Mesendoderm (in vitro differentiated cells): ENCODE measurements at regions not wholly inside any gene's neighbourhood (a gene's known extent, or its start where the extent isn't known, plus 50 kb on each side); places are given as distances from the start of the nearest gene placed in this dataset.

ENCODE experiments used
- DNase-seq: peaks from one replicate; pipeline ENCODE4 v3.0.0; 2013
- H2AK5ac ChIP-seq: 2 replicates; pipeline ENCODE4 v1.6.1; 2013; ENCODE audit warnings: low read length, inconsistent platforms
- H2BK120ac ChIP-seq: 2 replicates; pipeline ENCODE4 v1.6.1; 2013; ENCODE audit warnings: low read depth, mild to moderate bottlenecking, low read length, moderate library complexity, mixed read lengths
- H2BK15ac ChIP-seq: replicated peaks from 2 replicates; pipeline ENCODE4 v1.6.1; 2013; ENCODE audit warnings: low read depth, mild to moderate bottlenecking, moderate library complexity
- H2BK5ac ChIP-seq: 2 replicates; pipeline ENCODE4 v1.6.1; 2013; ENCODE audit warnings: low read length, inconsistent platforms
- H3K18ac ChIP-seq: 2 replicates; pipeline ENCODE4 v1.6.1; 2013; ENCODE audit warnings: mild to moderate bottlenecking, low read length, mixed read lengths
- H3K23ac ChIP-seq: one replicate; pipeline ENCODE4 v1.6.1; 2013; ENCODE audit warnings: low read length
- H3K27ac ChIP-seq: 2 replicates; pipeline ENCODE4 v1.5.1; 2013; ENCODE audit warnings: low read depth, mild to moderate bottlenecking, inconsistent platforms, low read length, moderate library complexity
- H3K27me3 ChIP-seq: 2 replicates; pipeline ENCODE4 v1.6.1; 2013; ENCODE audit warnings: low read length, control low read depth, mild to moderate bottlenecking, inconsistent platforms; ENCODE audit not compliant: insufficient read depth, poor library complexity
- H3K36me3 ChIP-seq: 2 replicates; pipeline ENCODE4 v1.6.1; 2013; ENCODE audit warnings: low read length, inconsistent platforms; ENCODE audit not compliant: control insufficient read depth, insufficient read depth
- H3K4ac ChIP-seq: one replicate; pipeline ENCODE4 v1.6.1; 2013; ENCODE audit warnings: low read depth, mild to moderate bottlenecking, low read length, moderate library complexity
- H3K4me1 ChIP-seq: 2 replicates; pipeline ENCODE4 v1.6.1; 2013; ENCODE audit warnings: low read depth, low read length, inconsistent platforms; ENCODE audit not compliant: control insufficient read depth
- H3K4me2 ChIP-seq: 2 replicates; pipeline ENCODE4 v1.6.1; 2013; ENCODE audit warnings: low read length
- H3K4me3 ChIP-seq: 2 replicates; pipeline ENCODE4 v1.5.1; 2013; ENCODE audit warnings: mild to moderate bottlenecking, low read length
- H3K56ac ChIP-seq: one replicate; pipeline ENCODE4 v1.6.1; 2013; ENCODE audit warnings: low read length
- H3K79me1 ChIP-seq: 2 replicates; pipeline ENCODE4 v1.6.1; 2013; ENCODE audit warnings: low read length, inconsistent platforms
- H3K79me2 ChIP-seq: 2 replicates; pipeline ENCODE4 v1.6.1; 2013; ENCODE audit warnings: mild to moderate bottlenecking, low read length; ENCODE audit not compliant: control insufficient read depth, insufficient read depth
- H3K9ac ChIP-seq: 2 replicates; pipeline ENCODE4 v1.6.1; 2013; ENCODE audit warnings: low read length, inconsistent platforms
- H4K5ac ChIP-seq: one replicate; pipeline ENCODE4 v1.6.1; 2013; ENCODE audit warnings: low read length
- H4K8ac ChIP-seq: one replicate; pipeline ENCODE4 v1.6.1; 2013; ENCODE audit warnings: low read depth, mild to moderate bottlenecking, control low read depth, low read length, moderate library complexity
- WGBS: extraction: QIAGEN DNeasy Blood & Tissue Kit; methylation state at CpG from one replicate; pipeline ENCODE4 v1.1.7; 2013; ENCODE audit warnings: low lambda C conversion rate, missing lambda C conversion rate; ENCODE audit not compliant: insufficient coverage; ENCODE audit errors: extremely low coverage; 5-methylcytosine and 5-hydroxymethylcytosine counted together

GRCh38 chr3:94206291-94206690 is 143.4 kb downstream of the NSUN3 start:
- Histone ChIP-seq H3K4me3 (no peak overlapping the region), H4K8ac (no peak overlapping the region), H3K23ac (no peak overlapping the region)

DNA sequence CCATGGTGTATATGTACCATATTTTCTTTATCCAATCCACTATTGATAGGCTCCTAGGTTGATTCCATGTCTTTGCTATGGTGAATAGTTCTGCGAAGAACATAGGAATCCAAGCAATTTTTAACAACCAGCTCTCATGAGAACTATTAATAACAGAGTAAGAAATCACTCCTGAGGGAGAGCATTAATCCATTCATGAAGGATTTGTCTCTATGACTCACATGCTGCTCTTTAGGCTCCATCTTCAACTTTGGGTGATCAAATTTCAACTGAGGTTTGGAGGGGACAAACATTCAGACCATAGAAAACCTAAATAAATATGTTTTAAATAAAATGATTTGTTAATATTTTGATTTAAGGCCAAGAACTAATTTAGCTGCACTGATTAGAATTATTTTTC is 147.4 kb downstream of the NSUN3 start:
- Histone ChIP-seq H2BK15ac (no peak overlapping the region), H3K27me3 (no peaks in the 10 kb centered on the region), H3K18ac (no peak overlapping the region), H3K79me1 (no peaks in the 10 kb centered on the region), H3K23ac (no peak overlapping the region), H3K4me3 (no peak overlapping the region), H3K56ac (no peak overlapping the region), H3K4me2 (no peak overlapping the region), H3K79me2 (no peaks in the 10 kb centered on the region), H2BK5ac (no peak overlapping the region), H2BK120ac (no peak overlapping the region), H4K8ac (no peak overlapping the region), H3K4me1 (no peaks in the 10 kb centered on the region), H2AK5ac (no peak overlapping the region), H3K36me3 (no peaks in the 10 kb centered on the region), H3K9ac (no peak overlapping the region), H3K27ac (no peak overlapping the region), H4K5ac (no peak overlapping the region), H3K4ac (no peak overlapping the region)
- WGBS: no CpG with 5 or more reads among the region's 1 CpG
- no peak for DNase-seq

More at GRCh38 chr3:94206291-94206690, 143.4 kb downstream of the NSUN3 start:
- H3K18ac ChIP-seq: no peak overlapping the region
- no CpG with 5 or more reads among the region's 2 CpGs for WGBS
- no peak overlapping the region for H3K4me2 ChIP-seq
- no peak overlapping the region for H2BK15ac ChIP-seq
- H3K56ac ChIP-seq: no peak overlapping the region
- no peak overlapping the region for H3K4ac ChIP-seq
- no peak overlapping the region for H2BK5ac ChIP-seq
- H3K27ac ChIP-seq: no peak overlapping the region
- no peaks in the 10 kb centered on the region for H3K27me3 ChIP-seq
- H4K5ac ChIP-seq: no peak overlapping the region
- H2AK5ac ChIP-seq: no peak overlapping the region
- no peak overlapping the region for H2BK120ac ChIP-seq
- H3K79me1 ChIP-seq: no peaks in the 10 kb centered on the region
- peaks cover 2% of the 10 kb centered on the region for H3K4me1 ChIP-seq
- no peak overlapping the region for H3K9ac ChIP-seq
- no peaks in the 10 kb centered on the region for H3K79me2 ChIP-seq
- no peaks in the 10 kb centered on the region for H3K36me3 ChIP-seq
- DNase-seq: no peak

DNA sequence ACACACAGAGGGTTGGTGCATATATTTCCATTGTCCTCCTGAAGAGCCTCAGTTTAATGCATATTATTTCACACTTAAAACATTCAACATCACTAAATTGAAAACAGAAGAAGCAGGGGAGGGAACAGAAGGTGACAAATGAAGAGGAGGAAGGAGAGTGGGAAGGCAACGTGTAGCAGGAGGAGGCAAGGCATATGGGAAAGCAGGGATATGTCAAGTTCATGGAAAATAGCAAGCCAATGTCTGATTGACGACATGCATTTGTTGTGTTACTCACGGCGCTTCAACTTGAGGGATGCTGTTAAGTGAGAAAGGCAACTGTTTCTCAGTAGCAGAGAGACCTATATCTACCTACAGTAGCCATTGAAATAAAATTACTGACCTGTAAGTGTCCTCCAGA is 154.5 kb downstream of the NSUN3 start:
- Histone ChIP-seq H3K79me1 (no peaks in the 10 kb centered on the region), H3K27me3 (no peaks in the 10 kb centered on the region), H4K8ac (no peak overlapping the region), H3K4ac (no peak overlapping the region), H3K4me3 (no peak overlapping the region), H3K4me1 (no peaks in the 10 kb centered on the region), H3K79me2 (no peaks in the 10 kb centered on the region), H3K56ac (no peak overlapping the region), H2BK120ac (no peak overlapping the region), H2AK5ac (no peak overlapping the region), H3K36me3 (no peaks in the 10 kb centered on the region), H4K5ac (no peak overlapping the region), H2BK5ac (no peak overlapping the region), H3K18ac (no peak overlapping the region), H3K23ac (no peak overlapping the region), H2BK15ac (no peak overlapping the region), H3K27ac (no peak overlapping the region), H3K9ac (no peak overlapping the region), H3K4me2 (no peak overlapping the region)
- DNase-seq: no peak
- WGBS: no CpG with 5 or more reads among the region's 4 CpGs

DNA sequence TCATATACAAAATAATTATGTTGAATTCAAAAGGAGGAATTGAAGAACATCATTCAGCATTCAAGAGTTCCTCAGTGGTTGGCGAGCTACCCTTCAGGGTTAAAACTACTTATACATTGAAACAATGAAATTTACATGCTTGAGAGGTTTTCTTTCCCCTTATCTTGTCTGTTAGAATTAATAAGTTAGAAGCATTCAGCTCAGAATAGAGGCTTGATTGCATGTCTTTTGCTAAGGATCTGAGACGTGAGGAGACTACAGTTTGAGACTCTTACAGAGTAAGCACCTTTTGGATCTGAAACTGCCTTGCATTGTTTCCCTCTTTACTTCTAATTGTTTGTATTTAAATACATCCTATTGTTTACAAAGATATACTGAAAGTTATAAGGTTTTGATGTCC is 157.6 kb downstream of the NSUN3 start:
- Histone ChIP-seq H4K8ac (no peak overlapping the region), H3K79me1 (no peaks in the 10 kb centered on the region), H2BK5ac (no peak overlapping the region), H3K4me1 (no peaks in the 10 kb centered on the region), H3K4me2 (no peak overlapping the region), H3K56ac (no peak overlapping the region), H3K4ac (no peak overlapping the region), H2AK5ac (no peak overlapping the region), H3K27me3 (no peaks in the 10 kb centered on the region), H2BK15ac (no peak overlapping the region), H3K36me3 (no peaks in the 10 kb centered on the region), H3K9ac (no peak overlapping the region), H2BK120ac (no peak overlapping the region), H3K27ac (no peak overlapping the region), H3K18ac (no peak overlapping the region), H4K5ac (no peak overlapping the region), H3K23ac (no peak overlapping the region), H3K79me2 (no peaks in the 10 kb centered on the region), H3K4me3 (no peak overlapping the region)
- no peak for DNase-seq
- no CpG with 5 or more reads among the region's 2 CpGs for WGBS

GRCh38 chr3:94221829-94222228 is 159.0 kb downstream of the NSUN3 start:
- Histone ChIP-seq H3K4me3 (no peak overlapping the region), H3K9ac (no peak overlapping the region), H3K23ac (no peak overlapping the region), H3K4ac (no peak overlapping the region), H4K8ac (no peak overlapping the region), H3K4me2 (no peak overlapping the region), H3K36me3 (no peaks in the 10 kb centered on the region), H3K27me3 (no peaks in the 10 kb centered on the region), H3K18ac (no peak overlapping the region), H2AK5ac (no peak overlapping the region), H2BK15ac (no peak overlapping the region), H3K4me1 (no peaks in the 10 kb centered on the region), H3K56ac (no peak overlapping the region), H3K79me1 (no peaks in the 10 kb centered on the region), H4K5ac (no peak overlapping the region), H2BK120ac (no peak overlapping the region), H3K79me2 (no peaks in the 10 kb centered on the region), H3K27ac (no peak overlapping the region), H2BK5ac (no peak overlapping the region)
- no peak for DNase-seq

DNA sequence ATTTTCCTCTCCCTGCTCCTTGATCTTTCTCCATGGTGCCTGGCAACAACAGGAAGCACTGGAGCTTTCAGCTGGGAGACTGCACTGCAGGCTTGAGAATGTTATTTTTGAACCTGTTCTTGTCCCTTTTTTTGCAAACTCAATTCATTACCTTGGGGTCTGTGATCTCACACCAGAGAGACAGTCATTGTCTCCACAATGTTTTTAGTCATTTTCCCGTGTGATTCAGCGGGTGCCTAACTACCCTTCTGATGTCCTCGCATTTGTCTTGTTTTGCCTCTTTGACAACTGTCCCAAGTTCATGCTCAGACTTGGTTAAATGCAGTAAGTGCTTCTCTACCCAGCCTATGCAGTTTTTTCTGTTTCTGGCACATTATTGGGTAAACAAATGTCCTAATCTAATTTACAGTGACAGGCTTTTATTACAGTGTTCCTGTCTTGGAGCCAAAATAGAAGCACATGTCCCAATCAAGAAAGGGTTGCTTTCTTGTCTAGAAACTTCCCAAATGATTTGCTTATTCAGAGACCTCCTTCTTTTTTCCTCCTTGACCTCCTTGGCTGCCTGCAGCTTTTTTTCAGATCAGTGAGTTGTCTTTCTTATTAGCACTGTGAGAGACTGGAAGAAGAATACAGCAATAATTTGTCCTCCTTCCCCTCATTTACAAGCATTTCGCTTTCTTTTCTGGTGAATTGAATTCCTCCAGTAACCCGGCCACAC is 162.4 kb downstream of the NSUN3 start:
- Histone ChIP-seq H3K18ac (no peak overlapping the region), H3K4me3 (no peak overlapping the region), H4K5ac (no peak overlapping the region), H3K4me2 (no peak overlapping the region), H3K27me3 (no peaks in the 10 kb centered on the region), H3K56ac (no peak overlapping the region), H3K9ac (no peak overlapping the region), H3K79me2 (no peaks in the 10 kb centered on the region), H3K36me3 (no peaks in the 10 kb centered on the region), H3K4me1 (no peaks in the 10 kb centered on the region), H3K79me1 (no peaks in the 10 kb centered on the region), H3K23ac (no peak overlapping the region), H2AK5ac (no peak overlapping the region), H3K4ac (no peak overlapping the region), H4K8ac (no peak overlapping the region), H2BK5ac (no peak overlapping the region), H3K27ac (no peak overlapping the region), H2BK120ac (no peak overlapping the region), H2BK15ac (no peak overlapping the region)
- WGBS: no CpG with 5 or more reads among the region's 5 CpGs
- DNase-seq: no peak
